Testis (tissue), 2 donors: ENCODE measurements at regions not wholly inside any gene's neighbourhood (a gene's known extent, or its start where the extent isn't known, plus 50 kb on each side); places are given as distances from the start of the nearest gene placed in this dataset.

Experiments used
- POLR2A ChIP-seq: fragments of 450-650 bp; IDR thresholded peaks from one replicate; pipeline ENCODE4 v1.6.1; 2017; ENCODE audit warnings: antibody characterized with exemption, mild to moderate bottlenecking, moderate library complexity
- TF ChIP-seq, protein P1 (sequence below), 3 experiments: fragments of 450-650 bp in 2 of 3; fragments of 200-600 bp in 1 of 3; sonication (generic) in 1 of 3; IDR thresholded peaks; one replicate each; pipeline ENCODE4 v1.5.1; 2016 to 2019; ENCODE audit warnings: antibody characterized with exemption in 3 of 3, mild to moderate bottlenecking in 2 of 3, moderate library complexity in 1 of 3

DNA sequence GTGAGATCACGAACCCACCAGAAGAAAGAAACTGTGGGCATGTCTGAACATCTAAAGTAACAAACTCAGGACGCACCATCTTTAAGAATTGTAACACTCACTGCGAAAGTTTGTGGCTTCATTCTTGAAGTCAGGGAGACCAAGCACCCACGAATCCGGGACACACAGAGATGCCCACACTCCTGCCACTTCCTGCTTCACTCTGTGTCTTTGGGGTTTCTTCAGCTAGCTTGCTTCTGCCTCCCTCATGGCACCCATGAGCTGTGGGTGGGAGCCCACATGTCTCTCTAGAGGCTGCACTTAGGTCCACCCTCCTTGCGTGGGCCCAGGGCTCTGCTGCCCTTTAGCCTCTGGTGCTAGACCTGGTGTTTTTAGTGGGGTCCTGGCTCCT is 61.2 kb upstream of the CNOT6 start:
- TF ChIP-seq, protein P1, sequence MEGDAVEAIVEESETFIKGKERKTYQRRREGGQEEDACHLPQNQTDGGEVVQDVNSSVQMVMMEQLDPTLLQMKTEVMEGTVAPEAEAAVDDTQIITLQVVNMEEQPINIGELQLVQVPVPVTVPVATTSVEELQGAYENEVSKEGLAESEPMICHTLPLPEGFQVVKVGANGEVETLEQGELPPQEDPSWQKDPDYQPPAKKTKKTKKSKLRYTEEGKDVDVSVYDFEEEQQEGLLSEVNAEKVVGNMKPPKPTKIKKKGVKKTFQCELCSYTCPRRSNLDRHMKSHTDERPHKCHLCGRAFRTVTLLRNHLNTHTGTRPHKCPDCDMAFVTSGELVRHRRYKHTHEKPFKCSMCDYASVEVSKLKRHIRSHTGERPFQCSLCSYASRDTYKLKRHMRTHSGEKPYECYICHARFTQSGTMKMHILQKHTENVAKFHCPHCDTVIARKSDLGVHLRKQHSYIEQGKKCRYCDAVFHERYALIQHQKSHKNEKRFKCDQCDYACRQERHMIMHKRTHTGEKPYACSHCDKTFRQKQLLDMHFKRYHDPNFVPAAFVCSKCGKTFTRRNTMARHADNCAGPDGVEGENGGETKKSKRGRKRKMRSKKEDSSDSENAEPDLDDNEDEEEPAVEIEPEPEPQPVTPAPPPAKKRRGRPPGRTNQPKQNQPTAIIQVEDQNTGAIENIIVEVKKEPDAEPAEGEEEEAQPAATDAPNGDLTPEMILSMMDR (IDR thresholded peaks at IDR 0.05), result no peak
- TF ChIP-seq POLR2A, result no peak
